ENCODE measurements at regions not wholly inside any gene's neighbourhood (a gene's known extent, or its start where the extent isn't known, plus 50 kb on each side); places are given as distances from the start of the nearest gene placed in this dataset.

DNA sequence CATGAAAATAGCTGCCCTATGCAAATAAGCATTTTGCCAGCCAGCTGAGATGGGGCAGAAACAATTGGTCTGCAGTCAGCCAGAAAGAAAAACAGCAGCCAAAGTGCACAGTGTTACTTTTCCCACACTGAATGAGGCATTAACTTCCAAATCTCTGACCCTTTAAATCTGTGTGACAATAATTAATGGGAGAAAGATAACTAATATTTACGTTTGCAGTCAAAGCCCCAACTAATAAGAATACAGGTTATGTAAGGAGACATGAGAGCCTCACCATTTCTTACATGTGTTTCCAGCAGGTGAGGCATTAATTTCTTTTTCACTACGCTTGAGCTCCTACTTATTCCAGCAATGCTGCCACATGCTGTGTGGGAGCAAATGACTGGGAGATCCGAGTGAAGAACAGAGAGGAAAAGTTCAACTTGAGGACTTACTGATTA, 339.0 kb downstream of the SATB2 start:
- no peaks in the 10 kb centered on the region for H3K4me1 Mint-ChIP-seq
- DNase-seq, result no peak
- H3K36me3 Mint-ChIP-seq, result no peaks in the 10 kb centered on the region
- H3K9me3 Mint-ChIP-seq (ENCODE audit: low read depth), result no peaks in the 10 kb centered on the region
- H3K4me3 Mint-ChIP-seq, result no peak overlapping the region
- CTCF ChIA-PET, result no interaction called here
- no peak overlapping the region for H3K27ac Mint-ChIP-seq
- ATAC-seq, result no peak
- H3K27me3 Mint-ChIP-seq, result no peaks in the 10 kb centered on the region

DNA sequence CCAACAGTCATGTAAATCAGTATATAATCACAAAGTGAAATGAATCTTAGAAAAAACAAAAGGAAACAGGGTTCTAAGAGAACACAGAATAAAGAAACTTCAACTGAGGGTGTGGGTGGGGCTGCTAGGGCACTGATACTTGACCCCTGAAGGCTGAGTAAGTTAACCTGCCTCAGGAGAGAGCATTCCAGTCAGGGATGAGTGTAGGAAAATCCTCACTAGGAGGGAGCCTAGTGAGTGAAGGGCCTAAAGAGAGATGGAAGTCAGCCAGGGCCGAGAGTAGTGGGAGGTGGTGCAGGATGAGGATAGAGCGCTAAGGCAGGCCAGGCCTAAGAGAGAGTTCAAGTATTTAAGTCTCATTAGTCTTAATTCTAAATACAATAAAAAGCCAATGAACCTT, 342.6 kb downstream of the SATB2 start:
- no peaks in the 10 kb centered on the region for H3K9me3 Mint-ChIP-seq (ENCODE audit: low read depth)
- no peaks in the 10 kb centered on the region for H3K36me3 Mint-ChIP-seq
- H3K27me3 Mint-ChIP-seq, result no peaks in the 10 kb centered on the region
- CTCF ChIA-PET, result no interaction called here
- DNase-seq, result no peak
- no peak overlapping the region for H3K27ac Mint-ChIP-seq
- H3K4me1 Mint-ChIP-seq, result no peaks in the 10 kb centered on the region
- no peak for ATAC-seq
- no peak overlapping the region for H3K4me3 Mint-ChIP-seq

DNA sequence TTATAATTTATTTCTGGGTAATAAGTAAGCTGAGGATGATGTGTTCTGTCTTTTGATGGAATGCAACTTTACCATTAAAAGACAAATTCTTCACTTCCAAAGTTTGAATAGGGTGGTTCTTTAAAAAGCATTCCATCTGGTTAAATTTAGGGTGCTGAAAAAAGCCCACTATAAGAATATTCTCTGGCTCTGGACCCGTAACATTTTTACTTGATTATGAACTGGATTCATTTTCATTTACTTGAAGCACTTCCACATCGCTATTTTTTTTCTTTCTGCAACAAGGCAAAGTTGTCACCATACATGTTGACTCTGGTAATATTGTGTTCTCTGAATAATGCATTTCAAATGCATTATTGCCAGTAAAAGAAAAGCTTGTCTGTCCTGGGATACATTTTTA, 344.6 kb downstream of the SATB2 start:
- no peak overlapping the region for H3K27ac Mint-ChIP-seq
- no peaks in the 10 kb centered on the region for H3K9me3 Mint-ChIP-seq (ENCODE audit: low read depth)
- H3K36me3 Mint-ChIP-seq, result no peaks in the 10 kb centered on the region
- CTCF ChIA-PET, result no interaction called here
- DNase-seq (no peak), ATAC-seq (no peak)
- no peaks in the 10 kb centered on the region for H3K4me1 Mint-ChIP-seq
- H3K27me3 Mint-ChIP-seq, result no peaks in the 10 kb centered on the region
- no peak overlapping the region for H3K4me3 Mint-ChIP-seq

DNA sequence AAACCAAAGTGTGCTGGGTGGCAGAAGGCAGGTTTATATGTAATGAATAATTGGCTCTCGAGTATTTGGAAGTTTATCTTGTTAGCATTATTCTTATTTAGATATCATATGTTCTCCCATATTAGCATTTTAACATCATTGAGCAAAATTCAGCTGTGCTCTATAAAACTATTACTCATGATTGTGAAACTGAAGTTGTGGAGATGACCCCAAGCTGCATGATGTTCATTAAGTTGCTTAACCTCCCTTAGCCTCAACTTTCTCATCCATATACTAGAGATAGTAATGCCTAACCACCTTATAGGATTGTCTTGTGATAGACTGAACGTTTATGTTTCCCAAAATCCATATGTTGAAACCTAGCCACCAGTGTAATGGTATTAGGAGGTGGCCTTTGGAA, 346.3 kb downstream of the SATB2 start:
- Mint-ChIP-seq H3K4me3 (no peak overlapping the region), H3K9me3 (ENCODE audit: low read depth) (no peaks in the 10 kb centered on the region), H3K27ac (no peak overlapping the region), H3K27me3 (no peaks in the 10 kb centered on the region), H3K4me1 (no peaks in the 10 kb centered on the region), H3K36me3 (no peaks in the 10 kb centered on the region)
- CTCF ChIA-PET, result no interaction called here
- no peak for DNase-seq
- ATAC-seq, result no peak

DNA sequence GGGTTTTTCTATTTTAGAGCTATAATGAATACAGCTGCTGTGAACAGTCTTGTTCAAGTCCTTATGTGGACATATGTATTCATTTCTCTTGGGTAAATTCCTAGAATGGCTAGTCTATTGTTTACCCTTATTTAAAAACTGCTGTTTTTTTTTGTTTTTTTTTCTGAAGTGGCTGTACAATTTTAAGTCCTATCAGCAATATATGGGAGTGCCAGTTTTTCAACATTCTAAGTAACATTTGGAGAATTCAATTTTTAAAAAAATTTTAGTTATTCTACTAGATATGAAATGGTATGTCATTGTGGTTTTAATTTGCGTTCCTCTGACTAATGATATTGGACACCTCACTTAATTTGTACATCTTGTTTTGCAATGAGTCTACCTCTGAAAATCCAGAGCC, 349.7 kb downstream of the SATB2 start:
- CTCF ChIA-PET, result no interaction called here
- no peak for ATAC-seq
- no peaks in the 10 kb centered on the region for H3K9me3 Mint-ChIP-seq (ENCODE audit: low read depth)
- no peaks in the 10 kb centered on the region for H3K36me3 Mint-ChIP-seq
- no peaks in the 10 kb centered on the region for H3K27me3 Mint-ChIP-seq
- no peak overlapping the region for H3K27ac Mint-ChIP-seq
- no peaks in the 10 kb centered on the region for H3K4me1 Mint-ChIP-seq
- no peak overlapping the region for H3K4me3 Mint-ChIP-seq
- DNase-seq, result no peak

DNA sequence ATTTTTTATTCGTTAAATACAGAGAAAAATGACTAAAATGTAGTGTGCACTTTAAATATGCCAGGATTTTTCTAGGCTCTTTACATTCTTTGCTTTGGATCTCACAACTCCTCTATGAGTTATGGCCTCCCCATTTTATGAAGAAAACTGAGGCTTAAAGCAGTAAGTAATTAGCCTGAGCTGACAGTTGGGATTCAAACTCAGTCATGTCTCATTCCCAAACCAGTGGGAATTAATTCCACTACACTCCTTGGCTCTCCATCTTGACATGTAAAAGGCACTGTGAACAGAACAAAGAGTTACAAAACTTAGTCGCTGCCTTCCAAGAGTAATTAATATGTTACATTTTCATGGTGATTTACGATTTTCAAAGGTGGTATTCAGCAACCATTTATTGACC, 351.9 kb downstream of the SATB2 start:
- Mint-ChIP-seq H3K27me3 (no peaks in the 10 kb centered on the region), H3K4me1 (no peaks in the 10 kb centered on the region), H3K36me3 (no peaks in the 10 kb centered on the region), H3K4me3 (no peak overlapping the region), H3K9me3 (ENCODE audit: low read depth) (no peaks in the 10 kb centered on the region), H3K27ac (no peak overlapping the region)
- ATAC-seq, result no peak
- DNase-seq, result no peak
- CTCF ChIA-PET, result no interaction called here

DNA sequence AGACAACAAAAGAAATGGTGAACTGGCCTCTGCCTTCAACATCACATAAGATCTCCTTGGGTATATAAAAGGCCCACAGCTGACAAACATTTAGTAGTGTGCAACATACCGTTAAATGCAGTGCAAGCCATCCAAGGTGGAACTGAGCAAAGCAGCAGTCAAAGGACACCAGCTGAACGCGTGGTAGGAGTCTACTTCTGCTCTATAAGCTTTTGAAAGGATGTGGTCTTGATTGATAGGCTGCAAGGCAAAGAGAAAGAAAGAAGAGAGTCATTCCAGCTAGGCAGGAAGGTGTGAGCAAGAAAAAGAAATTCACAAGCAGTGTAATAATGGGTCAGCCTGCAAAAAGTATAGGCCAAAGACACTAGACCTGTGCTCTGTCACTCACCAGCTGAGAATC, 356.3 kb downstream of the SATB2 start:
- CTCF ChIA-PET, result no interaction called here
- Mint-ChIP-seq H3K4me3 (no peak overlapping the region), H3K36me3 (no peaks in the 10 kb centered on the region), H3K4me1 (no peaks in the 10 kb centered on the region), H3K27ac (no peak overlapping the region), H3K9me3 (ENCODE audit: low read depth) (no peaks in the 10 kb centered on the region), H3K27me3 (no peaks in the 10 kb centered on the region)
- DNase-seq (no peak), ATAC-seq (no peak)

DNA sequence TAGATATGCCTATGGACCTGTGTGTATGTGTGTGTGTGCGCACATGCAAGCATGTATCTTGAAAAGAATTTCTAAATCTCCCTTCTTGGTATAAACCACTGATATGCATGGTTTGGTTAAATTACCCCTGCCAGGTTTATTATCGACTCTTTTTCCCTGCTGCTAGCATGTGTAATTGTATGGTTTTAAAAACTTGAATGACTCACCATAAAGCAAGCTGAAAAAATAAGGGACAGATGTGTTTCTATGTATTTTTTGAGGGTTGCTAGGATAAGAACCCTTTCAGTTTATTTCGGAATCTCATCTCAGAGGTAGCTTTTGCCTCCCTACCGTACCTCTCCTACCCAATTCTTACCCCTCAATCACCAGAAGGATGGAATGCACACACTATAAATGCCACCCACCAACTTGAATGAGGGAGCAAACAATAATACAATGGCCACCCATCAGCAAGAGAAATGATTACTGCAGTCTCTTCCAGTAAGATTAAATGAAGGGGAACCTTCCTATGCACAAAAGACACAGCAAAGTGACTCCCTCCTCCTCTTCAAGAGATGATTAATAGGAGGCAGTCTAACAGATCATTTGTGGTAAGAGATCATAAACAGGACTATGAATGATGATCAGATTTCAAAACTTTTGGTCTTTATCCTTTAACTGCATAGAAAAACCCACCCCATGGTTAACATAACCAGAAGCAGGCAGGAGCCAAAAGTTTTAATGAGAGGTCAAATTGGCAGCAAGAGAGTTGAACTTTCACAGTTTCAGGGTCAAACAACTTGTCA, 357.2 kb downstream of the SATB2 start:
- no peaks in the 10 kb centered on the region for H3K4me1 Mint-ChIP-seq
- no peaks in the 10 kb centered on the region for H3K27me3 Mint-ChIP-seq
- CTCF ChIA-PET, result no interaction called here
- DNase-seq (no peak), ATAC-seq (no peak)
- no peaks in the 10 kb centered on the region for H3K36me3 Mint-ChIP-seq
- H3K27ac Mint-ChIP-seq, result no peak overlapping the region
- no peak overlapping the region for H3K4me3 Mint-ChIP-seq
- no peaks in the 10 kb centered on the region for H3K9me3 Mint-ChIP-seq (ENCODE audit: low read depth)

DNA sequence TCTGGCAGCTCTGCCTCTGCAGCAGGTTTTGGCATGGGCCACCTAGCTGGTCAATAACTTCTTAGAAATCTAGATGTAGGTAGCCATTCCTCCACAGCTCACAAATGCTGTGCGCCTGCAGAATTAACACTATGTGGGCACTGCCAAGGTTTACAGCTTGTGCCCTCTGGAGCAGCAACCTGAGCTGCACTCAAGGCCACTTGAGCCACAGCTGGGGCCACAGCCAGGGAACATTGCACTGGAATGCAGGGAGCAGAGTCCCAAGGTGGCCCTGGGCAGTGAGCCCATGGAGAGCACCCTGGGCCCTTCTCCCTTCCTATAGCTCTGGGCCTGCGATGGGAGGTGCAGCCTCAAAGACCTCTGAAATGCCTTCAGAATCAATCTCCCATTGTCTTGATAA, 365.3 kb downstream of the SATB2 start:
- H3K27ac Mint-ChIP-seq, result no peak overlapping the region
- no peaks in the 10 kb centered on the region for H3K9me3 Mint-ChIP-seq (ENCODE audit: low read depth)
- no peaks in the 10 kb centered on the region for H3K36me3 Mint-ChIP-seq
- ATAC-seq, result no peak
- no peaks in the 10 kb centered on the region for H3K4me1 Mint-ChIP-seq
- CTCF ChIA-PET, result no interaction called here
- H3K4me3 Mint-ChIP-seq, result no peak overlapping the region
- no peak for DNase-seq
- H3K27me3 Mint-ChIP-seq, result no peaks in the 10 kb centered on the region

DNA sequence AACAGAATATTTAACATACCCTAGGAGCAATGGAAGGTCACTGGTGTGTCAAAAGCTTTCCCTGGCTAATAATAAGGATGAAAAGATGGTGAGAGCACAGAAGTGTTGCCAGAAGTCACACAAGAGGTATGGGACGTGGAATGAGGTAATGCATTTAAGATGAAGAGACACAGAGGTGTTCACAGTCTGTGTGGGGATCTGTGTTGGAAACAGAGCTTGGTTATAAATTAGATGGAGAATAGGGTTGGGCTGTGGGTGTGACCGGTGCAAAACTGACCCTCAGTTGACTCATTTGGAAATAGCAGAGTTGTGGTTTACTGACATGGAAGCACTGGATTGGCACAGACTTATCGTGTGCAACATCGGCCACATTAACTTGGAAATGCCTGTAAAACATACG, 372.5 kb downstream of the SATB2 start:
- ATAC-seq, result no peak
- no peak overlapping the region for H3K27ac Mint-ChIP-seq
- H3K4me3 Mint-ChIP-seq, result no peak overlapping the region
- H3K27me3 Mint-ChIP-seq, result no peaks in the 10 kb centered on the region
- CTCF ChIA-PET, result no interaction called here
- no peaks in the 10 kb centered on the region for H3K4me1 Mint-ChIP-seq
- no peak for DNase-seq
- no peaks in the 10 kb centered on the region for H3K36me3 Mint-ChIP-seq
- no peaks in the 10 kb centered on the region for H3K9me3 Mint-ChIP-seq (ENCODE audit: low read depth)

DNA sequence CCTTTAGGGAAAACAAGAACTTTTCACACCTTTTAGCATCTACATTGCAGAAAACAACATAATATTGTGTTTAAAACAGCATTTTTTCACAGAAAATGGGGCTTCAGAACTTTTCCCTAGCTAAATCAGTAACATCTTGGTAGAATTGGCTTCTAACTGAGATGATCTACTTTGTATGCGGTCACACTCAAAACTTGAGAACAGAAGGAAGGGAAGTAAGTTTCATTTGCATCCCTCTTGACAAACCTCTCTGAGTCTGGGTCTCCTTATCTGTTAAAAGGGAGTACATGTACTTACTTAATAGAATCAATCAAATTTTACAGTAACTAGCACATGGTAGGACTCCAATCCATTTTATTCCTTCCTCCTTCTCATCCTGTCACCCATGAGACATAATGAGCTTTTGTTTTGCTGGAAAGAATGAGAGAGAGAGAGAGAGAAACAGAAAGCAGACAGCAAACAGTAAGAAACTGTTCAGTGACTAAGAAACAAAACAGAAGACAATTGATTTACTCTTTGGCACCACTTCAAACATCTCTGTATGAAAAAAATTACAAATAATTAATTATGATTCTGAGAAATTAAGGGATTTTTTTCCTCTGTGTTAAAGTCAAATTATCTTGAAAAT, 387.3 kb downstream of the SATB2 start:
- no peak for ATAC-seq
- Mint-ChIP-seq H3K9me3 (ENCODE audit: low read depth) (peaks cover 5% of the 10 kb centered on the region), H3K4me1 (no peaks in the 10 kb centered on the region), H3K27ac (no peak overlapping the region), H3K4me3 (no peak overlapping the region), H3K27me3 (no peaks in the 10 kb centered on the region), H3K36me3 (no peaks in the 10 kb centered on the region)
- CTCF ChIA-PET, result no interaction called here
- no peak for DNase-seq

DNA sequence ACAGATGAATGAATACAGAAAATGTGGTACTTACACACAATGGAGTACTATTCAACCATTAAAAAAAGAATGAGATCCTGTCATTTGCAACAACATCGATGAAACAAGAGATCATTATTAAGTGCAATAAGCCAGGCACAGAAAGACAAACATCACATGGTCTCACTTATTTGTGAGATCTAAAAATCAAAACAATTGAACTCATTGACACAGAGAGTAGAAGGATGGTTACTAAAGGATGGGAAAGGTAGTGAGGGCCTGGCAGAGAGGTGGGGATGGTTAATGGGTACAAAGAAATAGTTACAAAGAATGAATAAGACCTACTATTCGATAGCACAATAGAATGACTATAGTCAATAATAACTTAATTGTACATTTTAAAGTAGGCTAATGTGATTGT, 393.5 kb downstream of the SATB2 start:
- DNase-seq, result no peak
- H3K27me3 Mint-ChIP-seq, result no peaks in the 10 kb centered on the region
- peaks cover 4% of the 10 kb centered on the region for H3K9me3 Mint-ChIP-seq (ENCODE audit: low read depth)
- no peak for ATAC-seq
- H3K4me3 Mint-ChIP-seq, result no peak overlapping the region
- no peaks in the 10 kb centered on the region for H3K36me3 Mint-ChIP-seq
- CTCF ChIA-PET, result no interaction called here
- H3K4me1 Mint-ChIP-seq, result no peaks in the 10 kb centered on the region
- H3K27ac Mint-ChIP-seq, result no peak overlapping the region

DNA sequence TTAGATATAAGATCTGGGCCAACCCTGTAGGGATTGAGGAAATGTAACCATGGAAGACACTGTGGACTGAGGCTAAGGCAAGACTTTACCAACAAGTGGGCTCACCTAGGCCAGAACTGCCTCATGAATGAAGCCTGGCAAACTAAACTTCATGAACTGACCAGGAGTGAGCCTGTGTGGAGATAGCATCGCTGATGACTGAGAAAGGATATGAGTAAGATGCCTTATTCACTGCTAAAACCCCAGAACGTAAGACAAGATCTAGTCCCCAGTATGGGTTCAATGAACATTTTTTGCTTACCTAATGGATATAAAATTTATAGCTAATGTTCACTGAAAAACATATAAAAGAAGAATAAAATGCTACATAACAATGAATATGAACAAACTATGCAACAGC, 399.8 kb downstream of the SATB2 start:
- no peaks in the 10 kb centered on the region for H3K27me3 Mint-ChIP-seq
- H3K27ac Mint-ChIP-seq, result no peak overlapping the region
- peaks cover 5% of the 10 kb centered on the region for H3K9me3 Mint-ChIP-seq (ENCODE audit: low read depth)
- DNase-seq (no peak), ATAC-seq (no peak)
- no peak overlapping the region for H3K4me3 Mint-ChIP-seq
- no peaks in the 10 kb centered on the region for H3K4me1 Mint-ChIP-seq
- no peaks in the 10 kb centered on the region for H3K36me3 Mint-ChIP-seq
- CTCF ChIA-PET, result no interaction called here

DNA sequence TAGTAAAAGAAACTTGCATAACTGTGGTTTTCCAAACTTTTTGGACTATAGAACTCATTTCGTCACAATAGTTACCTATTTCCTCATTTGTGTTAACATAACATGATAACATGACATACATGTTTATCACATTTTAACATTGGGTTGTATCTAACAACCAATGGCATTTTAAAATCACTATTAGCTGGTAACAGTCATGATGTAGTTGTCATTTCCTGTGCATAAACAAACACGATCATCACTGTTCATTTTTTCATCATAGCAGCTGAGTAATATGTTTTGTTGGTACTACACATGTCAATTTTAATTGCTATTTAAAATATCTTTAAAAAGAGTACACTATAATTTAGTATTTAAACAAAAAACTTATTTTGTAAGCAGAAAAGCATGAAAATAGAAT, 402.4 kb downstream of the SATB2 start:
- Mint-ChIP-seq H3K4me3 (no peak overlapping the region), H3K4me1 (no peaks in the 10 kb centered on the region), H3K27ac (no peak overlapping the region), H3K36me3 (no peaks in the 10 kb centered on the region), H3K27me3 (no peaks in the 10 kb centered on the region), H3K9me3 (ENCODE audit: low read depth) (peaks cover 2% of the 10 kb centered on the region)
- ATAC-seq (no peak), DNase-seq (no peak)
- CTCF ChIA-PET, result no interaction called here
